ENCODE measurements at regions not wholly inside any gene's neighbourhood (a gene's known extent, or its start where the extent isn't known, plus 50 kb on each side); places are given as distances from the start of the nearest gene placed in this dataset.

DNA sequence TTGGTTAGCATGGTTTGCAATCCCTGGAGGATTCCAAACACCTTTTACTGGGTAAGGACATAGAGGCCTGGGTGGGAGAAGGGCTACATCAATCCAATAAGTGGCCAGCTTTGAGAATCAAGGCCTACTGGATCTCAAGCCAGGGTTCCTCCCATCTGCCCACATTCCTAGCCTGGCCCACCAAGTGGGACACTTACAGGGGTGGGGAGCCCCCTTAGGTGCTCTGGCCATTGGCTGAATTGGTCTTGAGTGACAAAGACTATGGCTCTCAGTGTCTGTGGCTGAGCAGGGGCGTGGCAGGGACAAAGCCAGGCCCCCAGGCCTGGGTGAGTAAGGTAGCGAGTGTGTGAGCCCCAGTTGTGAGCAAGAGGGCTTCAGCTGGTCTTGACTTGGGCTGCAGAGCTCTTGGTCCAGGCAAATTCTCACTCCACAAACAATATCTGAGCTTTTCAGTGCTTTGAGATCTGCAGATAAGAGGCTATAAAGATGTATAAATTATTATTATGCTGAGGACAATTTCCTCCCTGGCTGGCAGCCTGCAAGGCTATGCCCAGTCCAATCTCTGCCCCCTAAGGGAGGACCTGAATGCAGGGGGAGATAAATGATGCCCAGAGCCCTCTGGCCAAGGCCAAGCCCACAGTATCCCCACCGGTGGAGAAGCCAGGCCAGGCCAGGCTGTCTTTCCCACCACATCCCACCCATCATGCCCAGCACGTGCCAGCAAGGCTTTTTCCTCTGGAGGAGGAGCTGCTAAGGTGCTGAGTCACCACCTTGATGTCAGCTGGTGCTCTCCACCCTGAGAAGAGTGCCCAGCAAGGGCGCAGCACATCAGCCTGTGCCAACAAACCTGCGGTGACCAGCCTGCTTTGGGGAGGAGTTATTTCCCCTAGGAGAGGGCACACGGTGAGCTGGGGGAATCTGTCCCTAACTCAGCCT lies 80.7 kb upstream of the DUSP5 start:
- no peak for DNase-seq

DNA sequence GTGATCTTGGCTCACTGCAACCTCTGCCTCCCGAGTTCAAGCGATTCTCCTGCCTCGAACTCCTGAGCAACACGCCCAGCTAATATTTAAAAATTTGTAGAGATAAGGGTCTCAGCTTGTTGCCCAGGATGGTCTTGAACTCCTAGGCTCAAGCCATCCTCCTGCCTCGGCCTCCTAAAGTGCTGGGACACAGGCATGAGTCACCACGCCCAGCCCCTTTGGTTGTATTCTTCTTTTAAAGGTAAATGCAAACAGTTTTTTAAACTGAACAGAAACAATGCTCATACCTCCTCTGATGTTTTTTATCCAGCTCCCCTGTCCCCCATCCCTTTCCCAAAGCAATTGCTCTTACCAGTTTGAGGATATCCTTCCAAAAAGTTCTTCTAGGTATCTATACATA lies 79.5 kb upstream of the DUSP5 start:
- no peak for DNase-seq

DNA sequence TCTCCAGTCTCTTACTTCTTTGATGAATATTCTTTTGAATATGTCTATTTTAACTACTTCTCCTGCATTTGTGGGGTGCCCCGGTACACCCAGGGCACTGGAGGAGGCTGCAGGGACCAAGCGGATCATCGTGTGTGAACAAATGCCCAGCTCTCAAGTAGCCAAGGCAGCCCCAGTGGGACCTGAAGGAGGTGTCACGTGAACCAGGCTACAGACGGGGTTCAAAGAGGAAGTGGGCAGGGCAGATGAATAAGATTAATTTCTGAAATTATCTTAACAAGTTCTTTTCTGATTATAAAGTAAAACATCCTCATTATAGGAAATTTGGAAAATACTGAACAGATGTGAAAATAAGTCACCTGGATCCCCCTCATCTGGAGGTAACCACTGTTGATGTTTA lies 78.4 kb upstream of the DUSP5 start:
- DNase-seq, result no peak

DNA sequence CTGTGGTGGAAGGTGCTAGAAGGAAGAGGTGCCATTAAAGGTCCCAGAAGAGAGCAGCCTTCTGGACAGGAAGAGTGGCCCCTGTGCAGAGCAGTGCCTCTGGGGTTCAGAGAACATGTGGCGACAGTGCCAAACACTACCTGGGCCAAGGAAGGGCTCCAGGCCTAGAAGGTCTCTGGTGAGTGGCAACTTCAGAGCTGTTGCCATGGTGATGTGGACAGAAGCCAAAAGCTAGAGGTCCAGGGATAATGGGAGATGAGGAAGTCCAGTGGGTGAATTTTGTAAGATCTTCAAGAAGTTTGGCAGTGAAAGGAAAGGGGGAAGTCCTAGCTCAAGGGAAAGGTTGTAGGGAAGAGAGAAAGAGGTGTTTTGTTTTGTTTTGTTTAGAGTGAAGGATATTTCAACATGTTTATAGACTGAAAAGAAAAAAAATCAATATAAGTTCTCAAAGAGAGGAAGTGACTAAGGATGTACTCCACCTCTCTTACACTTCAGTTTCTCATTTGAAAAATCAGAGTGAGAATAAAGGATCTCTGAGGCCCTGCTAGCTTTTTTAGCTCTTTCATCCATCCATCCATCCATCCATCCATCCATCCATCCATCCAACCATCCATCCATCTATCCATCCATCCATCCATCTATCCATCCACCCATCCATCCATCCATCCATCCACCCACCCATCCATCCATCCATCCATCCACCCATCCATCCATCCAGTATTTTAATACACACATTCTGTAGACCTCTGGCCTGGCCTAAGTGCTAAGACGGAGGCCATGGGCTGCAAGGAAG lies 77.1 kb upstream of the DUSP5 start:
- DNase-seq, result no peak

DNA sequence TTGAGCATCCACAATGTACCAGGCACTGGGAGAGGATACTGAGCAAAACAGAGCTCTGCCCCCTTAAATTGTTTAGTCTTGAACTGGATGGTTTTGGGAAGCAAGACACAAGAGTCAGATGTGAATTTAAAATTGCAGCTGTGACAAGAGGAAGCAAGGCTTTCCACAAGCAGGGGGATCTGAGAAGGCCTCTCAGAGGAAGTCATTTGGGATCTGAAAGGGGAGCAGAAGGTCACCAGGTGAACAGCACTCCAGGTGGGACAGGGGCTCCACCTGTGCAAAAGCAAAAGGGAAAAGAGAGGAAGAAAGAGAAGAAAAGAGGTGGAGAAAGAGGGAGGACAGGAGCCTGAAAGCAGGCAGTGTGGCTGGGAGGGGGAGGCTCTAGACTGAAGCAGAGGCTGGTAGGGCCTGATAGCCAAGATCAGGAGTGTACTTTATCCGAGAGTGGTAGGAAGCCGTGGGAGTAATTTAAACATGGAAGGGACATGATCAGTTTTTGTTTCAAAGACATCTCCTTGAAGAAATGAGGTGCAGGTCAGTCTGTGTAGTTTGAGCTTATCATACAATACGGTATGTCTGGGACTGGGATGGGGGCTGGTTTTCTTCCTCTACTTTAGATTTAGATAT lies 76.1 kb upstream of the DUSP5 start:
- DNase-seq, result no peak

DNA sequence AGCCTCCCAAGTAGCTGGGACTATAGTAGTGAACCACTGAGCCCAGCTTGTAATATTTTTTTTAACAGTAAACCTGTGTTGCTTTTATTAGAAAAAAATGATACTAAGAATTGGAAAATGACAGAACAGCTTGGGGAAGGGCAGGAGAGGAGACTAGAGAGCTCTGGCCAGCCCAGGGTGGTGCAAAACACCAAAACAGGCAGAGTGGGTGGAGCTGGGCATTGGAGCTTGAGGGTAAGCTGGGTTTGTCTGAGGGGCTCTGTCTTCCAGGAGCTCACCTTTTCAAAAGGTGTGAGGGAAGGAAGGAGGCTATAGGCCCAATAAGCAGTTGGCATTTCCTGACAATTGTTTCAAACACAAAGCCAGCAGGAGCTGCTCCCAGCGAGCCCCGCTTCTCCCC lies 75.2 kb upstream of the DUSP5 start:
- DNase-seq, result no peak

DNA sequence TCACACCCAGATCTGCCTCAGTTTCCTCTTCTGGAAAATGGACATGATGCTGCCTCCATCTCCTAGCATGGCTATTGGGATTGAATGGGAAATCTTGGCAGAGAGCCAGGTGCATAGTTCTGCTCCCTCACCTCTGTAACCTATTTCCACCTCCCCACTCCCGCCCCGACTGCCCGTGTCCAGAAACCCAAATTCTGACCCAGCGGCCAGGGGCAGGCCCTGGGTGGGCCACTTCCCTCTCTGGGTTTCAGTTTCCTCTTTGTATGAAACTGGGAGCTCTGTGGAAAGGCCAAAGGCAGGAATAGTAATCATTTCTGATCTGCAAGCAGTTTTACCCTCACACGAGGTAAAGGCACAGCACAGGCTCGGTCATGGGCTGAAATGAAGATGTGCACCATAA lies 74.1 kb upstream of the DUSP5 start:
- no peak for DNase-seq

DNA sequence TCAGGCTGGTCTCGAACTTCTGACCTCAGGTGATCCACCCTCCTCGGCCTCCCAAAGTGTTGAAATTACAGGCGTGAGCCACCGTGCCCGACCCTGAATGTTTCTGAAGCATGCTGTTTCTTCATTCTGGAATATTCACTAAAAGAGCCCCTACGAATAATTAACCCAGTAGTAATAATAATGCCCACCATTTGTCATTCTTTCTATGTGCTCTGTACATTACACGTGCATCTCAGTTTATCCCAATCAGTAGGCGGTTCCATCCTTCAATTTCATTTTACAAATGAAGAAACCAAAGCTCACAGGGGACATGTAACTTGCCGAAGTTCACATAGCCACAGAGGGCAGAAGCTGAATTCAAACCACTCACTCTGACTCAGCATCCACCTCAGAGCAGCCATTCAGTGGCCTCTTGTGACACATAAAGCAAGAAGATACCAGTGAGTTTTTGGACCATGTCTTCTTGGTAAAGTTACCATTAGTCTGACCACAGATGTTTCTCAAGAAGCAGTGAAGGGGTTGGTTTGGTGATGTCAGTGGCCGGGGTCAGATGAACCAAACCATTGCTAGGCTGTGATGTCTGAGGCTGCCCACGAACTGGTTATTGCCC lies 71.9 kb upstream of the DUSP5 start:
- DNase-seq, result no peak

DNA sequence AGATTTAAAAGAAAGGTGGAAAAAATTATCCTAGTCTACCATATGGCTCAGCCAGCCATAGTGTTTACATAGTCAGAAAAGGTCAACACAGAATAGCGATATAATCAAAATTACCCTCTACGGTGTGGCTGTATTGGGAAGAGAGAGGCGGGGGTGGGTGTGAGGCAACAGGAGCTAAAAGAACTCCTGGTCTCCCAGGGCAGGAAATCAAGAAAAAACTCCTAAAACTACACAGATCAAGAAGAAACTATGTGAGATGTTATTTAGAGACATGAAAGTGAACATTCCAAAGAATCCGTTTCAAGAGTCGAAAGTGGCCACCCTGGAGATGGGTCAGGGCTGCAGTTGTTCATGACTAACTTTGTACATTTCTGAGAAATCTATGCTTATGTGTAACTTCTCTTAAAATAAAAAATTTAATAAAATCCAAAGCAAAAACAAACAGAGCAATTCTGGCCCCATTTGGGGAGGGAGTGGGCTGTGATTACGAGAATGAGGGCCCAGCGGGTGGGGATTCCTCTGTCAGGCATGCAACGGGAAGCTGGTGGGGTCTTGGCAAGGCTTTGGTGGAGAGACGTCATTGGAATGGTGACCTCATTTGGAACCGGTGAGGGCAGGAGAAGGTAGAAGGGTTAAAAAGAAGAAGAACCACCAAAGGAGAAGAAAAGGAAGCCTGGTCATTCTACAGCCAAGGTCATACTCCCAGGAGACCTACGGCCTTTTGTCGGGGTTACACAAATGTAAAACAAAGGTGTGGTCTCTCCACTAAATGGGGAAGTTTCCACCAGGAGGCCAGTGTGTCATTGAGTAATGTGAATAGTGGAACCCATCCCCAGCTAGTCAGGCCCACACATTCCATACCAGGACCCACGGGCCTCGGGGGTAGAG lies 71.2 kb upstream of the DUSP5 start:
- no peak for DNase-seq

DNA sequence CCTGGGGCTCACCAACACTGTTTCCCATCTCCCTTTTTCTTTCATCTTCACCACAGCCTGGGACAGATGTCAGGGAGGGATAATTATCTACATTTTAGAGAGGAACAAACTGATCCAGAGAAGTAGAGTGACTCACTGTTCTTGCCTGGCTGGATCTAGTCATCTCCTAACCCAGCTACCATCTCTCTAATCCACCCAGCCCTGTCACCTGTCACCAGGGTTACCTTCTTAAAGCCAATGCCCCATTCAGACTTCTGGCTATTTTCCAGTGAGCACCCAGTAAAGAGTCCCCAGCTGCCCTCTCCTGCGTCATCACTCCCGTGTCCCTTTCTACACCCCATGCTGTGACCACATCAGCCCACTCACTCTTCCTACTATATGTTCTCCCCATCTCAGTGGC lies 68.4 kb upstream of the DUSP5 start:
- DNase-seq, result no peak

DNA sequence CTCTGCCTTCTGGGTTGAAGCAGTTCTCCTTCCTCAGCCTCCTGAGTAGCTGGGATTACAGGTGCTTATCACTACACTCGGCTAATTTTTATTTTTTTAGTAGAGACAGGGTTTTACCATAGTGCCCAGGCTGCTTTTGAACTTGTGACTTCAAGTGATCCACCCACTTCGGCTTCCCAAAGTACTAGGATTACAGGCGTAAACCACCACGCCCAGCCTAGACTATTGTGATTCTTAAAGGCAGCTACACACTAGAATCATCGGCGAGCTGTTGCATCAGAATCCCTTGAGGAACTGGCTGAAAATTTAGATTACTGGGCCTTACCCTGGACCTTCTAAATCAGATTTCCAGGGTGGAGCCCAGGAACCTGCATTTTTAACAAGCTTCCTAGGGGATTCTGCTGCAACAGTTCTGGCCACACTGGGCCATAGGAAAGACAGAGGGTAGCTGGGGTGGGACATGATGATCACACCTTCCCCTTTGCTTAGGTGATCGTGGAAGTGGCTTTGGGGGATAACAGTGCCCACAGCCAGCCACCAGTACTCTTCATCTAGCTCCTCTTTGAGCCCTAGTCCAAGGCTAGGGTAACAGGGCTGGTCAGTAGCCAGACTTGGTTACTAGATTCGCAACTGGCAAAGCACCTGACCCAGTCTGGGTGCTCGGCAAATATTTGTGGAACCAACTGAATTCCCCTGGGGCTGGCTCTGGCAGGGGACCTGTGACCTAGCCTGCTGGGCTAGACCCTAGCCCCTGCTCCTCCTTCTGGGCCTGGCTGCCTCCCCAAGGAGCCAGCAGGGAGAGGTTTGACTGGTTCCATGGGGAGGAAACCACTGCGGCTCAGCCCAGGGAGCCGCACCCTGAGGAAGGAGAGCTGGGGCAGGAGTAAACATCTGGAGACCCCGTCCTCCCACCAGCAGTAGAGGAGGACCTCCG lies 67.1 kb upstream of the DUSP5 start:
- no peak for DNase-seq

DNA sequence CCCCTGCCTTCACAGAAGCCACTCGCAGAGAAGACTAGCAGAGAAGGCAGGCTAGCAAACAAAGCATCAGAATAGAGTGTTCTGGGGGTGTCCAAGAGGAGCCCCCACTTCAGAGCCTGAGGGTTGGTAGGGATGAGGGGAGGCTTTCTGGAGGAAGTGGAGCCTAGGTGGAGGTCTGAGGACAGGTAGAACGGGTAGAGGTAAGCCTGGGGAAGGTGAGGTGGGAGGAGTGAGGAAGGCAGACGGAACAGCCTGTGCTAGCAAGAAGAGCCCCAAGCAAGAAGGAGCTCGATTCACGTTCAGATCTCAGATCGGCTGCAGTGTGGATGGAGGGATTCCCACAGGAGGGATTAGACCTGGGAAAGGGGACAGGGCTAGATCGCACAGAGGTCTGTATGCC lies 66.0 kb upstream of the DUSP5 start:
- no peak for DNase-seq

DNA sequence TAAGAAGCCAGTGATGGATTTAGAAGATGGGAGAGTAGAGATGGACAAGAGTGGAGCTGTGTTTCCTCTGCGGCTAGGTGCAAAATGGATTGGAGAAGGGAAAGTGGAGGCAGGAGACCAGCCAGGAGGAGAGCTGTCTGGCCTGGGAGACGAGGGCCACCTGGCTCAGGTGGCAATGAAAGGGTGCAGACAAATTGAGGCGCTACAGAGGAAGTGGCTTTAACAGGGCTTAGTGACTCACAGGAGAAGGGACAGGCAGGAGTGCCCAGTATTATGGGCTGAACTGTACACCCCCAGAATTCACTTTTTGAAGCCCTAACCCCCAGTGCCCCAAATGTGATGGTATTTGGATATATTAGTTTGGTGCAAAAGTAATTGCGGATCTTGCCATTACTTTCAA lies 65.6 kb upstream of the DUSP5 start:
- no peak for DNase-seq

DNA sequence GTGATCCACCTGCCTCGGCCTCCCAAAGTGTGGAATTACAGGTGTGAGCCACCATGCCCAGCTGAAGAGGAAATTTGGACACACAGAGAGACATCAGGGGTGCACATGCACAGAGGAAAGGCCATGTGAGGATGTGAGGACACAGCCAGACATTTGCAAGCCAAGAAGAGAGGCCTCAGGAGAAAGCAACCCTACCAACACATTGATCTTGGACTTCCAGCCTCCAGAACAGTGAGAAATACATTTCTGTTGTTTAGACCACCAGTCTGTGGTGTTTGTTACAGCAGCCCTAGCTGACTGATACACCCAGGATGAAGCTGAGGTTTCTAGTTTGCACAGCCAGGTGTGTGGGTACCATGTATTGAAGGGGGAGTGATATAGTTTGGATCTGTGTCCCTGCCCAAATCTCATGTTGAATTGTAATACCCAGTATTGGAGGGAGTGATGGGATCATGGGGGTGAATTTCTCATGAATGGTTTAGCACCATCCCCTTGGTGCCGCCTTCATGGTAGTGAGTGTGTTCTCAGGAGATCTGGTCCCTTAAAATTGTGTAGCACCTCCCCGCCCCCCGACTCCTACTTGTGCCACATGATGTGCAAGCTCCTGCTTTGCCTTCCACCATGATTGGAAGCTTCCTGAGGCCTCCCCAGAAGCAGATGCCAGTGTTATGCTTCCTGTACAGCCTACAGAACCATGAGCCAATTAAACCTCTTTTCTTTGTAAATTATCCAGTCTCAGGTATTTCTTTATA lies 64.7 kb upstream of the DUSP5 start:
- no peak for DNase-seq

DNA sequence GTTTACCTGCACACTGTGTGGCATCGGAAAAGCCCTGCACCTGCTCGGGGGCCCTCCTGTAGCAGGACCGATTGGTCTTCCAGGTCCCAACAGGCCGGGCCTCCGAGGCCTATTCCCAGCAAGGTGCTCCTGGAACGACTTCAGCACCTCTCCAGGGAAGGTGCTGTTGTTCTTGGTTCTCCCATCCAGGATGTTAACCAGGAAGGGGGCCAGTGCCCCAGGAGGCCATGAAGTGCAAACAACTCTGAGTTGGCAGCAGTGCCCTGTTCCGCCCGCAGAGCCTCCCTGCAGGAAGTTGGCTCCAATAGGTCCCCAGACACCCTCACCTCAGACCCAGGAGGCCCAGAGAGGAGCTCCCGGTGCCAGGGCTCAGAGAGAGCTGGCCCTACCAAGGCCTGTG lies 64.0 kb upstream of the DUSP5 start:
- DNase-seq, result no peak

DNA sequence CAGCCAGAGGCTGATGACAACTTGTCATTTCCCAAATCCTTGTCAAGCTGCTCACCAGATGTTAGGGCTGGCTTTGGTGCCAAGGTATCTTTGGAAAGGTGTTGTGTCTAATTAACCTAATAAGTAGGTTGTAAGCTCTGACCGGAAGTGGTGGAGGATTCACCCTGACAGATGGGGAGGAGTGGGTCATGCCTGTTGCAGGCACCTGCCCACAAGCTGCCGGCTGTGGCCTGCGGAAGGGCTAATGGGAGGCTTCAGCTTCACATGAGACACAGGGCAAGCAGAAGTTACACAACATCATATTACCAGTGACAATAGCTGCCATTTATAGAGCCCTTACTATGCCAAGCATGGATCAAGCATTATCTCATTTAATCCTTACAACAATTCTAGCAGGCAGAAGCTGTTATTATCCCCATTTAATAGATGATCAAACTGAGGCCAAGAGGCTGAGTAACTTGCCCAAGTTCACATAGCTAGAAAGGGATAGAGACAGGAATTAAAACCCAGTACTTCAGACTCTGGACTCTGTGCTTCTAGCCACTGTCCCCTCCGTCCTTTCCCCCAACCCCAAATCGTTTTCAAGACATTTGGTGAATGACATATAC lies 63.1 kb upstream of the DUSP5 start:
- no peak for DNase-seq

DNA sequence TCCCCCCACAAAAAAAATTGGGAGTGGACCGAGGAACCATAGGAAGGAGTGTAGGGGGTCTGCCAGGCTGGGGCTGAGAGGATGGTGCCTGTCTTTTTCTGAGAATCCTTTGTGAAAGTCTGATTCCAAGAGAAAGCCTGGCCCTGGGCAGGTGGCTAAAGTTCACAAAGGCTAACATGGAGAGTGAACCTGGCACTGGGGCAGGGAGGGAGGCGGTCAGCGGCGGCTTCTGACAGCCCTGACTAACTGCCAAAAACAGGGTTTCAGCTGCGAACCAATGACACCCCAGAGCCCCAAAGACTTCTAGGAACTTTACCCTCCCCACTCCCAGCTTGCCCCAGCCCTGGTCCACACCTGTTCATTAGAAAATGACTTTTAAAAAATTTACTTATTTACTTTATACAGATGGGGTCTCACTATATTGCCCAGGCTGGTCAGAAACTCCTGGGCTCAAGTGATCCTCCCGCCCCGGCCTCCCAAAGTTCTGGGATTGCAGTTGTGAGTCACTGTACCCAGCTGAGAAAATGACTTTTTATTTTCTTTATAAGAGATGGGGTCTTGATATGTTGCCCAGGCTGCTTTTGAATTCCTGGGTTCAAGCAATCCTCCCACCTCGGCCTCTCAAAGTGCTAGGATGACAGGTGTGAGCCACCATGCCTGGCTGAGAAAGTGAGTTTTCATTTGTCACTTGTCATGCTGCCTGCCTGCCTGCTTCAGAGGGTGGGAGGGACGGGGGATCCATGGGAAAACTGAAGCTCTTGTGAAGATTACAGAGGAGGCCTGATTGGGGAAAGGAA lies 61.0 kb upstream of the DUSP5 start:
- no peak for DNase-seq

DNA sequence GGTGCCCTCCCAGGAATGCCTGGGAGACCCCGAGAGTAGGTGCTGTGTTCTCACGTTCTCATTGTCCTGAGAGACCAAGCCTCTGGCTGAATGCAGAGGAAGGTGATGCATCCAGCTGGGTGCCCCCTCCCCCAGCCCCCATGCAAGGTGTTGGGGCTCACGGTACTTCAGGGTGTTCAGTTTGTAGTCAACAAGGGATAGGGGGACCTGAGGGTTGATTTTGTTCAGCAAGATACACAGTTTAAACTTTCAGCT lies 60.4 kb upstream of the DUSP5 start:
- DNase-seq, result no peak

DNA sequence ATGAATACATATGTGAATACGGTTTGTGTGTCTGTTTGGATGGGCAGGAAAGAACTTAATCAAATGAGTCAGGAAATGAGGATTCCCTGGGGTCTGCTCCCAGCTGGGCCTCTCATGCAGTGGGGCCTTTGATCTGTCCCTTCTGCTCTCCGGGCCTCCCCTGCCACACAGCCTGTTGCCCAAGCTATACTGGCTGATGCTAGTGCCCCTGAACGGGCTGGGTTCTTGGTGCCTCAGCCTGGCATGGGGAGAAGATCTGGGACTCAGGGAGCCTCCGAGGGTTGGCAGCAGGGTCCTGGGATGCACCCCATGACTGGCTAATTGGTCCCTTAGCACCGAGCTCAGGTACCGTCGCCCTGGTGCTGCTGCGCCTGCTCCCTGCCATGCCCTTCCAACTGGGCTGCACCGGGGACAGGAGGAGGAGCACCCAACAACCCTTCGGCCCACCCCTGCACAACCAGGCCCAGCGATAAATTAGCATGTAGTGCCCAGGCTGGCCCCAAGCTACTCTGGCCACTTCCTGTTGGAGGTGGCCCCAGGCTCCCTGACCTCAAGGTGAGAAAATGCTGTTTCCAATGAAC lies 59.9 kb upstream of the DUSP5 start:
- DNase-seq, result no peak

All from retina (tissue), 1 donor.